Limb (tissue), 2 donors: ENCODE measurements at regions not wholly inside any gene's neighbourhood (a gene's known extent, or its start where the extent isn't known, plus 50 kb on each side); places are given as distances from the start of the nearest gene placed in this dataset.
"Not testable (repeated sequence)": the region's sequence is repeated elsewhere in the genome, so short reads cannot be mapped to it uniquely, and the experiment has no call there.

ENCODE experiments used
- DNase-seq, 2 donors: peaks; one replicate each; pipeline ENCODE4 v3.0.0-alpha.2; 2016; ENCODE audit errors: extremely low spot score in 2 of 2

DNA sequence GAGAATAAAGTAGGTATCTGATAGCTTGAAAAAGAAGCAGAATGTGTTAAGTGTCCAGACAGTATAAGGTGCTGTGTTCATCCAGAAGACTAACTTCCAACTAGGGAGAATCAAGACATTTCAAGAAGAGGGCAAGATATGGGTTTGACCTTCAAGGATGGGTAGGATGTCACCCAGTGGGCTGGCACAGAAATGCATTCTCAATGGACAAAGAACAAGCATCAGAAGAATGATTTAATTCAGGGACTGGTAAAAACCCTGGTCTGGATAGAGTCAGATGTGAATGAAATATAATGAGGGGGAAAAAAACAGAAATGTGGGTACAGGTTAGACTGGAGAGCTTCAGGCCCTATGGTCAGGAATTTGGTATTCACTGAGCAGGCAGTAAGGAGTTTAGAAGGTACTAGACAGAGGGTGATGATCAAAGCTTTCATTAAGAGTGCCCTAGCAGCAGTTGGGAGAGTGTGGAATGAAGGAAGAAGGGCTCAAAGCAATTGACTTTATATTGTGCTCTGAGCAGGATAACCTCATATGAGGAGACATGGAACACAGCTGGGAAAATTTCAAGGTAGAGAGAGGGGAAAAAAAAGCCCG lies 180.7 kb upstream of the ANK3 start:
- no peak for DNase-seq

DNA sequence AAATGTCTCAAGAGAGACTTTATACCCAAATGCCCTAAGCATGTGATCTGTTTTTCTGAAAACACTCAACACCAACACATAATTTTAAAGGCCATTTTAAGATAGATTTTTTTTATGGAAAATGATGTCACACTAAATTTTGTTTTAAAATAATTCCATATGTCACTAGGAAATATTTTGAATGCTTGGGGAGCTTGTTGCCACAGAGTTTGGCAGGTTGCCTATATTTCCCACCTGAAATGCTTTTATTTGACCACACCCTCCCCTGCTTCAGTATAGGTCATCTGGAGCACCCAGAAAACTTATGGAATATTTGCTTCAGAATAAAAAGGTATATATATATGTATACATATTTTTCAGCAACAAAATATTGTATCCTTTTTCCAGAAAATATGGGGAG lies 180.0 kb upstream of the ANK3 start:
- DNase-seq: no peak

DNA sequence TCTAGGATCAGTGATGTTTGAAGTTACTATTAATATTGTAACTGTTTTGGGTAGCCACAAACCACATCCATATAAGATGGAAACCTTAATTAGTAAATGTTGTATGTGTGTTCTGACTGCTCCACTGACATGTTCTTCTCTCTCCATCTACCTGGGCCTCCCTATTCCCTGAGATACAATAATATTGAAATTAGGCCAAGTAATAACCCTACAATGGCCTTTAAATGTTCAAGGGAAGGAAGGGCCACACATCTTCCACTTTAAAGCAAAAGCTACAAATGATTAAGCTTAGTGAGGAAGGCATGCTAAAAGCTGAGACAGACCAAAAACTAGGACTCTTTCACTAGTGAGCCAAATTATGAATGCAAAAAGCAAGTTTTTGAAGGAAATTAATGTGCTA lies 176.4 kb upstream of the ANK3 start:
- DNase-seq: no peak

DNA sequence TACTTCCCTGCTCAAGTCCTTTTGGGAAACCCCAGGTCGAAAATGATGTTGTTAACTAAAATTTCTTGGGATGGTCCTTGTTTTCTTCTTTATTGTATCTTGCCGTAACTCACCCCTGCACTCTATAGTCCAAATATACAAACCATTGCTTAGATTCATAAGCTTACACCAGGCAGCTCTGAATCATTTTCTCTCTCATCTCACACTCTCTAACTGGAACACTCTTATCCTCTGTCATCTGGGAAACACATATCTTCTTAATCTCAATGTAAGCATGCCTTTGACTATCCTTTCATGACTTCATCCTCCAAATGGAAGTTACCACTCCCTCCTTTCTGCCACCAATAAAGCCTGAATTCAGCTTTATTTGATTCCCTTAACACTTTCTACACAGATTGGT lies 175.8 kb upstream of the ANK3 start:
- DNase-seq: no peak

DNA sequence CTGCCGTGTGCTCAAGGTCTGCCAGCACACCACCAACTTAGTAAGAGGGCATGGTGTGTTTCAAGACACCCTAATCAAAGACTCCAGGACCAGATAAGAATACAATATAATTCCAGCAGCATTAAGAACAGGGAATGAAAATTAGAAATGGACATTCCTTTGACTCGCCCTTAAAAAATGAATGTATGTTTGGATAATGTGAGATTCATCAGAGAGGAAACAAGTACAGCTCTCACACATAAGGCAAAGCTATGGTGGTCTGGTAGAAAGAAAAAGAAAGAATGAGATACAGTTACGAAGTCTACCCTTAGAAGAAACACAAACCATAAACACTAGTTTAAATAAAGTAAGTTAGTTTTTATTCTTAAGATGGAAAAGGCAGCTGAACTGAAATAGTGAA lies 174.8 kb upstream of the ANK3 start:
- DNase-seq: no peak

DNA sequence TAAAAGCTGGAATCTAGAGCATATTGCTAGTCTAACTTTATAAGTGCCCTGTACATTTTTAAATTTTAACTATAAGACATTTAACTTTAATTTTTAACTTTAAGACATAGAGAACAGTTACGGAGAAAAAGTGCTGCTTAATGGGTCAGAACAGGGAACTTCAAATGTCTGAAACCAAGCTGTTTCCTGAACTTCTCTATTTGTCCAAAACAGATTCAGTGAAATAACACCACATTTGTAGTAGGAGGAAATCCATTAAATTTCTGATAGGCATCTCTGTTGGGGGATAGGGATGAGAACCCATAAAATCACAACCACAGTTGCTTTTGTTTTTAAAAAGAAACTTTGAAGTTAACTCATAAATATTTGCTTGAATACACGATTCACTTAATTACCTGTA lies 170.8 kb upstream of the ANK3 start:
- DNase-seq: no peak

DNA sequence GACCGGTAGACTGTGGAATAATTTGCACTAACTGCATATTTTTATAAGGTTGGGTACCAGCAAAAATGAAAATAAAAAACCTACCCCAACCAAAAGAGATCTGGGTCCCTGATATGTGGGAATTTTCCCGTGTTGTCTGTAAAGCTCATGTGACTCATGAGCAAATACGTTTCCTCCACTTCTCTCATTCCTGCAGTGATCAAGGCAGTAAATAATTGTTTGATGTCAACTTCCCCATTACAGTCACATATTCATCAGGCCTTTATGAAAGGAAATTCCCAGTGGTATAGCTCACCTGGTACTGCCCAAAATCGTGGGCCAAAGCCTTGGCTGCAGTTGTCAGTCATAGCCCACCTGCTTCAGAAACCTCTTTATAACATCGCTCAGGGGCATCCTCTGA lies 166.0 kb upstream of the ANK3 start:
- no peak for DNase-seq

DNA sequence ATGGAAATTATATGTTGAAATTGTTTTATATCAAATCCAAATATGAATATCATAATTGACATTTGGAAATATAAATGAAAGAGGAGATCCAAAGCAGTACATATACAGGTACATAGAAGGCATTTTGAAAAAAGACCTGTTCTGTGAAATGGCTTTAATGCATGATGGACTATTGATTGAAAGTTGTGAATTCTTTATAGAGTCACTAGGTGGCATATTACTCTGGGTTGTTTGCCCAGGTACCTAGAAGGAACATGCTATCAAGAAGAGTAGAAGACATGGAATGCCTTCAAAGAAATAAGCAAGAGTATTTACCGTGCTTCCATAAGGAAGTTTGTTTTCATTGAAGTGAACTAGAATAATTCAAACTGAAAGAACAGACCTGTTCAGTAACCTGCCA lies 160.0 kb upstream of the ANK3 start:
- DNase-seq: no peak

DNA sequence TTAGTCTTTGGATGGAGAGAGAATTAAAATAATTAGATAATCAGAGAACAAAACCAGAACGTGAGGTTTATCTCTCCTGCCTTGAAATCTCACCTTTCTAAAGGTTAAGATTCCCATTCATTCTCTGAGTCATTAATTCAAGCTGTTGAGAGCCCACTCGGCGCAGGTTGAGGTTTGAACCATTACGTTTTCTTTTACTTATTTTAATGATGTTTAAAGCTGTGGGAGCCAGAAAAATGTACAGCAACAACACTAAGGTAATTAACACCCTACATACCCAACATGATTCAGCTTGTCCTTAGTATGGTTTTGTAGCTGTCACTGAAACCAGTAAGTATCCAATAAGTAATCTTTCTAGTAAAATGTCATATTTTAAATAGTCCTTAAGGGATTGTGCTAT lies 153.0 kb upstream of the ANK3 start:
- no peak for DNase-seq

DNA sequence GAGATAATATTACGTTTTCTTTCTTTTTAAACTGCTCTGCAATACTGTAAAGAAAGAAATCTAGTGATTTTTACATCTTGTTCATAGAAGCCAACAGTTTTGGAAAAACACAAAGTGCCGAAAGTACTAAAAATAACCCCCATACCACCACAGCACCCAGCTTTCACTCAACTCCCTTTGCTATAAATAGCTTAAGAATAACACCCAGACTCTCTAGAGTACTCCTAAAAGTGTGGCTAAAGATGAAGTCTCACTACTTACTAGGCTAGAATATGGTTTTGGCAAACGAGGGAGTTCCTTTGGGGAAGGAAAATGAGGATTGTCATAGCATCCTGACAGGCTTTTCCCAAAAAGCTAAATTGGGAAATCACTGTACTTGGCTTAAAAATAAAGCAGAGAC lies 151.8 kb upstream of the ANK3 start:
- no peak for DNase-seq

DNA sequence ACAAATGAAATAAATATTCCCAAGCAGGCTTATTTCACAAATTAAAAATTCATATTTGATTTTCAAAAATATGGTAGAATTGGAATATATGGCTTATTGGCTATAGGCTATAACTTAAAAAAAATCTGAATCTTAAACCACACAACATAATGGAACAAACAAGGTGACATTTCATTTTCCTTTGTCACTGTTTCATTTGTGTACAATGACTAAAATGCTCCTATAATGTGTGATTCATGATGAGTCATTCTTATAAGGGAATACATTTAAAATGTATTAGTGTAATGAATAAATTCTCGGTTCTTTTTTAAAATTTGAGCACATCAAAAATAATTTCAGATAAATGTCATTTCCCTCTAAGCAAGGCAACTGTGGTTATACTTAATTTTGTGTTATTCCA lies 148.0 kb upstream of the ANK3 start:
- DNase-seq: no peak

DNA sequence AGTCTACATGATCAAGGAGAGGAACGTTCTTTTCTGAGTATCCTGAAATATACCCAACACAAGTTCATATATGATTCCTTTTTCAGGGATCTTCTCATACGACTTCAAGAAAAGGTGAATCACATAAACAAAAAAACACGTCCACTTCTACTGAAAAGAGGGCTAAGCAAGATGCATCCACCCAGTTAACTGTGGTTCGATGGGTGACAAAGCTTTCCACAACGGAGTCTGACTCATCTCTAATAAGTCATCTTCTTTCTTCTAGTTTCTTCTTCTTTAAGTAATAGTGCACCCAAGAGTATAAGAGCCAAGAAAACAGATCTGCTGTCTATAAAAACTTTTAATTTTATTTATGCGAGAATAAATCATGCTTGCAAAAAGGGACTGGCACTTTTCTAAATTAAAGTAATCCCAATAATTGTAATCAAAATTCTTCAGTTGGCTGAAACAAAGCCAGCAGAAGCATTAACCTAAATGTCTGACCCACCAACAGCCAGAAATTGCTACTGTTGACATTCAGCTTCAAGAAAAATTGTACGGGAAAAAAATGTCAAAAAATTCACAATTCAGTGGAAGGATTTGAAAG lies 146.9 kb upstream of the ANK3 start:
- no peak for DNase-seq

DNA sequence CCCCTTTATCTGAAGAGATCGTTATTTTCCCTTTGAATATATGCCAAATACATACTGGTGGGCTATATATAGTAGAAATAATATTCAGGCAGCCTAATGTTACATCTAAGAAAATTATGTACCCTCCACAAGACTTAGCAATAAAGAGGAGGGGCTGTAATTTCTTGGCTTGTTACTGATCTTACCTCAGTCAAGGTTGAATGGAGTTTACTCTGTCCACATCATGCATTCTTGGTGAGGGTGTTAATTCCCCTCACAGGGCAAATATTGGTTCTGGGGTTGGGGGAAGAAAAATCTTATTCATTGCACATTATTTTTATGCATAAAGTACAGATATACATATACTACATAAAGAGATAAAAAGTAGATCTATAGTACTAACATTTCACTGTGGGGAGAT lies 145.8 kb upstream of the ANK3 start:
- no peak for DNase-seq

DNA sequence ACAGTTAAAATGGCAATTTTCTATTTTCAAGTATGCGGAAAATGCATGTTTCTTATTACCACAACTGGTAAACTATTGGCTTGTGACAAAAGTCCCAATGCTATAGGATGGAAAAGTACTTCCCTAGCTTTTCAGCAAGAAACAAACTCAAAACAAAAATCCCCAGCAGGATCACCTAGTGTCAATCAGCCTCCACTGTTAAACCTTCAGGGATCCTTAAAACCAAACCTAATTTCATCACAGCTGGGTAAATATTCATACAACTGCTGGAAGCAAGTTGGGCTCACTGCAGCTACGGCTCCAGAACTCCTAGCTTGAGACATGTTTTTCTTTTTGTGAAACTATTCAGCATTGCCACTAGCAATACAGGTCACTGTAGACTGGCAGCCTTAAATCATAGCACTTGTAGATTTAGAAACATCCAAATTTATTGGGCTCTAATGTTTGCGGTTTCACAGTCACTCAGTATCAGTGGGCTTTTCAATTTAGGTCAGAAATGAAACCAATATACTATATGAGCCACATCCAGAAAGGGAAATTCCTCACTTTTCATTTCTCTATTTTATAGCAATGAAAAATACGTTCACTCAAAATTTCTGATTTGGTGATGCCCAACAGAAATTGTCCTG lies 145.2 kb upstream of the ANK3 start:
- DNase-seq: no peak

DNA sequence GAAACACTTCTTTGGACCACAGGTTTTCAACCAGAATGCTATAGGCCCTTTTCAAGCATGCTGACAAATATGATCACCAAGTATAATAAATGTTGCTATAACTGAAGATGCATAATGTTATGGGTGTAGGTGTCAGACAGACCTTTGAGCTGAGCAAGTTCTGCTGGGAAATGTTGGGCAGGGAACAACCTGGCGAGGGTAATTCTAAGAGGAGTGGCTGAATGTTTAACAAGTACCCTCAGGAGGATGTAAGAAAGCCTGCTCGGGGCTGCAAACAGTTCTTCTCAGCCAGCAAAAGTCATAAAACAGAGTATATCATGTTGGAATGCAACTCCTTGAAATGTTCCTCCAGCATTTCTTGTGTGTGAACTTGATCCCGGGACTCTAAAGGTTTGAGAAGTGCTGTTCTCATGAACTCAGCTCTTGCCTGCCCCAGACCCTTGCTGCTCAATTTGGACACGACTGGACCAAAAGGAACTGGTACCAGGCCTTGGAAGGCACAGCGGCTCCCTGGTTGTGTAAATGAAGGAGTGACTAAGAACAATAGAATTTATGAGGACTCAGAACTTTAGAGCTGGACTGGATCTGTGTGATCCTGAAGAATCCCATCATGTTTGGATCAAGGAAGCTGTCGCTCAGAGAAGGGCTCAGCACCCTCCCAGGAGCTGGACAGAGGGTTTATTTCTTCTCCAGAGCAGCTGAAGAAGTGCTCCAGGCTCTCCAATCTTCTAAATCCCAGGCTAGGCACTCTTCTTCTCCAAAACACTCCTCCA lies 143.2 kb upstream of the ANK3 start:
- no peak for DNase-seq

DNA sequence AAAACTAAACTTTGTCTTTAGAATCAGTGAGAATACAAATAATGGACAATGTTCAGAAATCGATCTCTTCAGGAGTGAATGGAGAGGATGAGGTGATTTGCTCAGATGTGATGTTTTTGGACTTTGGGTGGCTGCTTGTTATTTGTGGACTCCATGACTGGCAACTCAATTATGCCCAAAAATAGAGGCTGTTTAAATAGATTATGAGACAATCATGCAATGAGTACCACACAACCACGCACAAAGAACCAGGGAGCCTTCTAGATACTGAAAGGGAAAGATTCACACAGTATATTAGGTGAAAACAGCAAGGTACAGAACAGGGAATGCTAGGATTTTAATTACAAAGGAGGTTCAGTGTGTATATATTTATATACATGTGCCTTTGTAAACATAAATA lies 141.3 kb upstream of the ANK3 start:
- no peak for DNase-seq

DNA sequence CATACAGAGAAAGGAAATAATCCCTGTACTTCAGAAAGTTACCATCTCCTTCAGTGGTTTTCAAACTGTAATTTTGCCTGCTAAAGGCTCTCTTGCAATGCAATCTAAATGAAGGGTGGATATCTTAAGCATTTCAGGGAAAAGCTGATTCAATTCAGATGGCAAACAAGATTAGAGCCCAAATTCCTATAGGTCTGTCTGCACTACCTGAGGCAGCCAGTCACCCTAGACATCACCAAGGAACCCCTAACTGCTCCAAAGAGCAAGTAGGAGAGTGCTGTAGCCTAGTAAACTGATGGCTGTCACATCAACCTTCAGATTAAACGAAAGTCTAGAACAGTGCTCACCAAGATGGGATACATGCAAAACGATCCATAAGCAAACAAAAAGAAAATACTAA lies 138.0 kb upstream of the ANK3 start:
- no peak for DNase-seq

DNA sequence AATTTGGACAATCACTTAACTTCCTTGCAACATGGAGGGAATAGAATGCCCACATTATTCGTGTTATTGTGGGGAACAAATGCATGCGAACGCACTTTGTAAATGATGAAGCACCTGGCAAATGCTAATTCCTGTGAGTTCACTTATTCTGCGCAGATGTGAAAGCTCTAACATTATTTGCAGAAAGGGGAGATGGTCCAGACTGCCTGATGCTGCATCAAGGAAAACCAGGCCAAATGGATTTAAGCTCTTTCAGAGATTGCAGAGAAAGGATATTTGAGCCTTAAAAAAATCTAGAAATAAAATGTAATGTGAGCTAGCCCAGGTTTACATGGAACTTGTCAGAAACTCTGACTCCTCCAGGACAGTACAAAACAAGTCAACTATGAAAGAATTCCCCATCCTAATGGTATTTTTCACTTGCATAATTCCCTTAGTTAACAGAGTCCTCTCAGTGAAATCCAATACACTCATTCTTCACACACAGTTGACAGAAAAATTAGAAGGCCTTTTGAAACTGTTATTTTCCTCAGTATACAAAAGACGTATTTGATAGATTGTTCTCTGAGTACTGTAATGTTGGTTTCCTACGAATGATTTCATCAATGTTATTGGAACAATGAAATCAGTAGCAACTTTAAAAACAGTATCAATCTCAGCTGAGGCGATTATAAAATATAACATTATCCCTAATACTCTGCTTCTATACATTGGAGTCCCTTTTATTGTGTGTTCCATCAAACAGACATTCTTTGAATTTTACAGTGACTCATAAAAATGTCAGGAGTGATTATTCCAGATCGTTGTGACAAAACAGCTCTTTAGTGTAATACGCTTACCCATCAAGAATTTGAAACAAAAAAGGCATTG lies 136.3 kb upstream of the ANK3 start:
- DNase-seq: no peak

DNA sequence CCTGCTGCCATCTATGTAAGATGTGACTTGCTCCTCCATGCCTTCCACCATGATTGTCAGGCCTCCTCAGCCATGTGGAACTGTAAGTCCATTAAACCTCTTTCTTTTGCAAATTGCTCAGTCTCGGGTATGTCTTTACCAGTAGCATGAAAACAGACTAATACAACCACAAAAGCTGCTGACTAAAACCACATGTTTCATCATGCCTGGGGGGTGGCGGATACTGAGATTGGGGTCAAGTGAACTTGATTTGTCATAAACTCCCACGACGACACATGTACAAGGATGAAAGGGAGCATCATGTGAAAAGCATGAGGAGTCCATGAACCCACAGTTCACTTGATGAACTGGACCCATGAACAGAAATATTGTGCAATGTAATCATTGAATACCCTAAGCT lies 134.9 kb upstream of the ANK3 start:
- DNase-seq: no peak

DNA sequence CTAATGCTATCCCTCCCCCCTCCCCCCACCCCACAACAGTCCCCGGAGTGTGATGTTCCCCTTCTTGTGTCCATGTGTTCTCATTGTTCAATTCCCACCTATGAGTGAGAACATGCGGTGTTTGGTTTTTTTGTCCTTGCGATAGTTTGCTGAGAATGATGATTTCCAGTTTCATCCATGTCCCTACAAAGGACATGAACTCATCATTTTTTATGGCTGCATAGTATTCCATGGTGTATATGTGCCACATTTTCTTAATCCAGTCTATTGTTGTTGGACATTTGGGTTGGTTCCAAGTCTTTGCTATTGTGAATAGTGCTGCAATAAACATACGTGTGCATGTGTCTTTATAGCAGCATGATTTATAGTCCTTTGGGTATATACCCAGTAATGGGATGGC lies 133.7 kb upstream of the ANK3 start:
- not testable (repeated sequence) for DNase-seq

DNA sequence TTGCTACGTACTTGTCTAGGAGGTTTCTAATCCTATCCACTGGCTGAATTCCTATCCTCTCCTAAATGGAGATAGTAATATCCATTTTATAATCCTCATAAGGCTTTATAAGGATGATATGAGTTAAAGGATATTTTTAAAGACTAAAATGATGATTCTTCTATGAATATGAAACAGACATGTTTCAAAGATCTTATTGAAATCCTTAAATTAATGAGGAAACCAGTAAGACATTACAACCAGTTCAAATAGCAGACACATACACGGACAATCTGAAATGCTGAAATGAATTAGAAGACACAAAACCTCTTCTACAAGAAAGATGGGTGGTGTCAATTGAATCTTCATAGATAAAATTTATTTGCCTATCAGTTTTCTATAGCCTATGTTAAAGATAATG lies 132.9 kb upstream of the ANK3 start:
- no peak for DNase-seq

DNA sequence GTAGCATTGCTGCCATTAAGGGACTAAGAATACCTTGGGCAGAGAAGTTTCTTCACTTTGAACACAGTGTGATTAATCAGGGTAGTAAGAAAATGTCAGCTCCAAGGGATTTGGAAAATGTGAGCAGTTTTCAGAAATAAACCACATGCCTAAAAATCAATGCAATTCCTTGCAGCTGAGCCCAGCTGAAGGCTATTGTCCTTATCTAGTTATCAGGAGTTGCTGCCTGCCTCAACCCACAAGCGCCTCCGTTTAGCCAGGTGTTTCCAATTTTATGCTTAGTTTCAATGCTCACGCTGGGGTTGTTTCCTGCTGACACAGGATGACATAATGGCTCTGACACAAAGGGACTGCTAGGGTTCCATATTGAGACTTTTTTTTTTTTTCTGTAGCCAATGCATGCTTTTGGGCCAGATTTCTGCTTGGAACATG lies 132.3 kb upstream of the ANK3 start:
- no peak for DNase-seq
